OCI-LY1 (cell line): ENCODE measurements at regions not wholly inside any gene's neighbourhood (a gene's known extent, or its start where the extent isn't known, plus 50 kb on each side); places are given as distances from the start of the nearest gene placed in this dataset.

Source experiments
- CTCF ChIP-seq: fragments of 200-600 bp; sonication (generic), shearing (Covaris generic); IDR thresholded peaks from 2 replicates; pipeline ENCODE4 v1.5.1; 2017; ENCODE audit warnings: mild to moderate bottlenecking, antibody characterized with exemption, low read length, moderate library complexity, mixed read lengths
- EZH2 ChIP-seq: fragments of 200-600 bp; sonication (generic), shearing (Covaris generic); IDR thresholded peaks from 2 replicates; pipeline ENCODE4 v1.8.0; 2017; ENCODE audit warnings: borderline replicate concordance, mixed run types, mild to moderate bottlenecking, antibody characterized with exemption, low read length, moderate library complexity, mixed read lengths

GRCh38 chr3:115498898-115499297 is 124.4 kb upstream of the GAP43 start:
- TF ChIP-seq CTCF (no peak), EZH2 (no peak)
